ENCODE measurements at regions not wholly inside any gene's neighbourhood (a gene's known extent, or its start where the extent isn't known, plus 50 kb on each side); places are given as distances from the start of the nearest gene placed in this dataset.

GRCh38 chr5:61737964-61738340 is 405.9 kb downstream of the ZSWIM6 start:
- DNase-seq, result no peak
- Histone ChIP-seq H3K4me1 (no peaks in the 10 kb centered on the region), H3K27me3 (no peaks in the 10 kb centered on the region), H3K4me3 (no peak overlapping the region), H3K36me3 (no peaks in the 10 kb centered on the region), H3K27ac (no peak overlapping the region), H3K9me3 (no peaks in the 10 kb centered on the region)
- intact Hi-C loops (cut with DNase I; ENCODE audit: low total_unique reads), result no loop called here
- TF ChIP-seq CTCF (IDR thresholded peaks at IDR 0.05), result no peak

- no peak overlapping the region for H3K4me3 ChIP-seq
- intact Hi-C loops (cut with DNase I; ENCODE audit: low total_unique reads), result no loop called here
- H3K27ac ChIP-seq, result no peak overlapping the region
- no peaks in the 10 kb centered on the region for H3K27me3 ChIP-seq
- H3K36me3 ChIP-seq, result no peaks in the 10 kb centered on the region
- DNase-seq, result no peak
- TF ChIP-seq CTCF (IDR thresholded peaks at IDR 0.05), result no peak
- no peaks in the 10 kb centered on the region for H3K4me1 ChIP-seq
- H3K9me3 ChIP-seq, result no peaks in the 10 kb centered on the region
Measured at GRCh38 chr5:61738446-61738845, 406.4 kb downstream of the ZSWIM6 start.

- TF ChIP-seq CTCF (IDR thresholded peaks at IDR 0.05), result no peak
- no peak overlapping the region for H3K27ac ChIP-seq
- H3K9me3 ChIP-seq, result no peaks in the 10 kb centered on the region
- intact Hi-C loops (cut with DNase I; ENCODE audit: low total_unique reads), result no loop called here
- H3K4me3 ChIP-seq, result no peak overlapping the region
- no peaks in the 10 kb centered on the region for H3K27me3 ChIP-seq
- DNase-seq, result no peak
- no peaks in the 10 kb centered on the region for H3K36me3 ChIP-seq
- no peaks in the 10 kb centered on the region for H3K4me1 ChIP-seq
Measured at GRCh38 chr5:61744690-61745619, 412.9 kb downstream of the ZSWIM6 start.

- no peak for TF ChIP-seq CTCF (IDR thresholded peaks at IDR 0.05)
- Histone ChIP-seq H3K27me3 (no peaks in the 10 kb centered on the region), H3K4me3 (no peak overlapping the region), H3K9me3 (no peaks in the 10 kb centered on the region), H3K27ac (no peak overlapping the region), H3K4me1 (no peaks in the 10 kb centered on the region), H3K36me3 (no peaks in the 10 kb centered on the region)
- no peak for DNase-seq
- intact Hi-C loops (cut with DNase I; ENCODE audit: low total_unique reads), result no loop called here
Measured at GRCh38 chr5:61746831-61747575, 414.9 kb downstream of the ZSWIM6 start.

- intact Hi-C loops (cut with DNase I; ENCODE audit: low total_unique reads), result no loop called here
- Histone ChIP-seq H3K27me3 (no peaks in the 10 kb centered on the region), H3K36me3 (no peaks in the 10 kb centered on the region), H3K9me3 (no peaks in the 10 kb centered on the region), H3K4me1 (no peaks in the 10 kb centered on the region), H3K27ac (no peak overlapping the region), H3K4me3 (no peak overlapping the region)
- no peak for DNase-seq
- TF ChIP-seq CTCF (IDR thresholded peaks at IDR 0.05), result no peak
Measured at GRCh38 chr5:61748121-61748520, 416.1 kb downstream of the ZSWIM6 start.
